ENCODE measurements at regions not wholly inside any gene's neighbourhood (a gene's known extent, or its start where the extent isn't known, plus 50 kb on each side); places are given as distances from the start of the nearest gene placed in this dataset.
"Not testable (repeated sequence)": the region's sequence is repeated elsewhere in the genome, so short reads cannot be mapped to it uniquely, and the experiment has no call there.

DNA sequence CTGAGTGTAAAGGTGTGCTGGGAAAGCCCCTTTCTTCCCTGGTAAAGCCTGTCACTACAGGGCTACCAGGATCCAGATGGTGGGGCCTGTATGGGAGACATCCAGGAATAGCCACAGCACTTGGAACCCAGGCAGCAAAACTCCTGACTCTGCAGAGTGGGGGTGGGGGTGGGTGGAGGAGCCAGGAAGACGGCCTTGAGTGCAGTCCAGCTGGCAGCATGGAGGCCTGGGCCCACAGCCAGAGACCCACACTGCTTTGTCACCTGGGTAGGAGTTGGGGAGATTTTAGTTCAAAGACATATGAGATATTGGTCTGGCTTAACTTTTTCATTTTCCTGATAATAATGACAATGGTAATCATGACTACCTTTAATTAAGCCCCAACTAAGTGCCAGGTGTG is 116.7 kb upstream of the MRPS22 start:
- in situ Hi-C loops (cut with HindIII; ENCODE audit: low sequenced_read_pairs), result no loop called here
- peak; percentile 2 for DNase-seq (ENCODE audit: low spot score)

DNA sequence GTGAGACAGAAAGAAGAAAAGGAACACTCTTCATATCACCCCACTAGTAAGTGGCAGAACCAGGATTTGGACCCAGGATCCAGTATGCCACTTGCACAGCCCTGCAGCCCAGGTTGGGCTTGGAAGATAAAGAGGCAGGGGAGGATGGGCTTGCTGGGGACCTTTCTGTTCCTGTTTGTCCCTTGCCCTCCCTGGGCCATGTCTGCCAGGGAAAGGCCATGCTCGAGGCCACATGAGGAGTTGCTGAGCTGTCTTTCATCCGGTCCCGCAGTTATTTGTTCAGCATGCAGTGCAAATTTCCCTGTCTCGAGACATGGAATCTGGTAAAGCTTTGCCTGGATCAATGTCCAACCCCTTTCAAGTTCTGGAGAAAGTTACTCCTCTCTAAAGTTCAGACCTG is 116.0 kb upstream of the MRPS22 start:
- in situ Hi-C loops (cut with HindIII; ENCODE audit: low sequenced_read_pairs), result no loop called here
- no peak for DNase-seq (ENCODE audit: low spot score)

DNA sequence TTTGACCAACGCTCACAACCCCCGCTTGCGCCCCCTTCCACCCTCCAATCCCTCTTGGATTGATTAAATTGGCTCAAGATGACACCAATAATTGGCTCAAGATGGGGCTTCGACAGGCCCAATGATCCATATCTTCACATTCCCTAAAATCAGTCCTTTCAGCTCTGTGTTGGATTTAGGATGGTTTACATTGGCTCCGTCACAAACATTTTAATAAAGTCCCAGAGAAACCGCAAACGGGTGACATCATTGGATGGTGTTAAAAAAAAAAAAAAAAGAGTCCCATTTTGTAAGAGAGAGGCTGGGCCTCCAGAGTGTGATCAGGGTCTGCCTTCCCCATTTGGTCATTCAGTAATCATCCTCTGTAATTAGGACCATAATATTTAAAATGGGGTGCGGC is 113.4 kb upstream of the MRPS22 start:
- in situ Hi-C loops (cut with HindIII; ENCODE audit: low sequenced_read_pairs), result no loop called here
- DNase-seq (ENCODE audit: low spot score), result no peak

DNA sequence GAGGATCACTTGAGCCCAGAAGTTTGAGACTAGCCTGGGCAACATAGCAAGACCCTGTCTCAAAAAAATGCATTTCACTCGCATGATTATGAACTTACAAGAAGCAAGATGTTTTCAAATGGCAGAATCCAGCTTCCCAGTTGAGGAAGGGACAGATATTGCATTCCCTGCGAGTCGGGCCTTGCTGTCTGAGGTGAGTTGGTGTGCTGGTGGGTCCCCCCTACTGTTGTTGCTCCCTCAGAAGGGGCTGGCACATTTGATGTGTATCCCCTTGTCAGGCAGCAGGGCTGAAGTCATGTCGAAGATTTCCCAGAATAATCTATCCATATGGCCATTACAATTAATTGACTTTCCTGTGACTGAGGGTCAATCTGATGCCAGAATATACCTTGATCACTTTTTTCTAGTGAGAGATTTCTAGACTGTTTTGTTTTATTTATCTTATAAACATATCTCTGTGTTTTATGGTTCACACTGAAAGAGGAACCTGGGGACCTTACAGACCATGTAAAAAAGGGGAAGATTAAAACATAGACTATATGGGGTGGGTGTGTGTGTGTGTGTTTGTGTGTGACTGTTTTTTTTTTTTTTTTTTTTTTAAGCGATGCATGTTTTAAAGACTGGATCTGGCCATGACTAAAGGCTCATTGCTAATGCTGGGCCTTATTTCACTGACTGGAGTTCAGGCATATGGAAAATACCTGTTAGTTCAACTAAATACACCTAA is 112.1 kb upstream of the MRPS22 start:
- in situ Hi-C loops (cut with HindIII; ENCODE audit: low sequenced_read_pairs), result no loop called here
- no peak for DNase-seq (ENCODE audit: low spot score)

DNA sequence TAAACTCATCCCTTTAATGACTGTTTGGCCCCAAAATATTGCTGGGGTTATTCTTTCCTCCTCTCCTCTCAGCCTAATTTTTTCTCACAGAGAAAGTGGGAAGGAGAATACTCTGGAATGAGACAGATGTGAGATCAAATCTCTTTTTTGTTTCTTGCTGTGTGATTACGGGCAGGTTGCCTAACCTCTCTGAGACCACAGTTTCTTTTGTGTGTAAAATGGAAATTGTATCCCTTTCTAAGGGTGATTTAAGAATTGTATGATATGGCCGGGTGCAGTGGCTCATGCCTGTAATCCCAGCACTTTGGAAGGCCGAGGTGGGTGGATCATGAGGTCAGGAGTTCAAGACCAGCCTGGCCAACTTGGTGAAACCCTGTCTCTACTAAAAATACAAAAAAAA is 111.5 kb upstream of the MRPS22 start:
- in situ Hi-C loops (cut with HindIII; ENCODE audit: low sequenced_read_pairs); DNase-seq (ENCODE audit: low spot score): not testable (repeated sequence)

DNA sequence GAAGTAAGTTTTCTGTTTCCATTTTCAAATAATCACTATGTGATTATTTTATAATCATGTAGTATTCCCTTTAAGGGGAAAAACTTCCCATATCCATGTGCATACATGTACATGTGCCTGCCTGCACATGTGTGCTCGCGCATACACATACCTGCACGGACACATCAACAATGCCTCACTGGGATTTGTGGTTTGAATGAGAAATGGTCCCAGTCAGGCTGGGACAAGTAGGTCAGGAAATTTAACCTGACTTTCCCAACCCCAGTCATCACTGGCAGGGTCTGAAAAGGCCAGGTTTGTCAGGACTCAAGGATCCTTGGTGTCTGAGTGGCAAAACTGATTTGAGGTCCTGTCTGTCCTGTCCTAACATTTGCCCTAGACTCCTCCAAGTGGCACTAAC is 109.3 kb upstream of the MRPS22 start:
- in situ Hi-C loops (cut with HindIII; ENCODE audit: low sequenced_read_pairs), result no loop called here
- DNase-seq (ENCODE audit: low spot score), result no peak

DNA sequence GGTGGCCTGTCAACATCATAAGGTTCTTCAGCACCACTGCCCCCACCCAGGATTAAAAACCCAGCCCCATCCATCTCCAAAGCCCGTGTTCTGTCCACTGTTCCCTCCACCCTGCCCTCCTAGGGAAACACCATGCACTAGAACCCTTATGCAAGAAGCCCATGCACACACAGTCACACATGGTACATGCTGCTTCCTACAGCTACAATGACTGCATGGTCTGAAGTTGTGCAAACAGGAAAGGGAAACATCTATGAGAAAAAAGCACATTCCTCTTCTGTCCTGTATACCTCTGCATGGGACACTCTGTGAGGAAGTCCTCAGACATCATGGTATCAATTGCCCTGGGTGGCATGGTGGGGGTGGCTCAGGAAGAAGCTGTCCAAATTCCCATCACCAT is 108.6 kb upstream of the MRPS22 start:
- DNase-seq (ENCODE audit: low spot score), result no peak
- in situ Hi-C loops (cut with HindIII; ENCODE audit: low sequenced_read_pairs), result no loop called here

DNA sequence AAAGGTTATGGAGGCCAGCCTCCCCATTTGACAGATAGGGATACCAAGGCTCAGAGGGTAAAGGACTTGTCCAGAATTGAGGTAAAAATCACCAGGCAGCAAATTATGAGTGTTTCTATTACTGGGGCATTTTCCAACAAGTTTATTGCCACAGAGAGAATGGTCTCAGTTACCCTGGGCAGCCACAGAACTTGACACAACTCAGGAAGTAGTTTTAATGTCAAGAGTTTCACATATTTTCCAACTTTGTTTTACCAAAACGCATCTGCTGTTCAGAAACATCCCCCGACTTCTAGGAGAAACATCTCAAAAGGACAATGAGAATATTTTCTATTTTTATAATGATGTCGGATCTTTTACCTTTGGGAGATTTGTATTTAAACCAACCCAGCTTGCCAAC is 107.5 kb upstream of the MRPS22 start:
- no peak for DNase-seq (ENCODE audit: low spot score)
- in situ Hi-C loops (cut with HindIII; ENCODE audit: low sequenced_read_pairs), result no loop called here

DNA sequence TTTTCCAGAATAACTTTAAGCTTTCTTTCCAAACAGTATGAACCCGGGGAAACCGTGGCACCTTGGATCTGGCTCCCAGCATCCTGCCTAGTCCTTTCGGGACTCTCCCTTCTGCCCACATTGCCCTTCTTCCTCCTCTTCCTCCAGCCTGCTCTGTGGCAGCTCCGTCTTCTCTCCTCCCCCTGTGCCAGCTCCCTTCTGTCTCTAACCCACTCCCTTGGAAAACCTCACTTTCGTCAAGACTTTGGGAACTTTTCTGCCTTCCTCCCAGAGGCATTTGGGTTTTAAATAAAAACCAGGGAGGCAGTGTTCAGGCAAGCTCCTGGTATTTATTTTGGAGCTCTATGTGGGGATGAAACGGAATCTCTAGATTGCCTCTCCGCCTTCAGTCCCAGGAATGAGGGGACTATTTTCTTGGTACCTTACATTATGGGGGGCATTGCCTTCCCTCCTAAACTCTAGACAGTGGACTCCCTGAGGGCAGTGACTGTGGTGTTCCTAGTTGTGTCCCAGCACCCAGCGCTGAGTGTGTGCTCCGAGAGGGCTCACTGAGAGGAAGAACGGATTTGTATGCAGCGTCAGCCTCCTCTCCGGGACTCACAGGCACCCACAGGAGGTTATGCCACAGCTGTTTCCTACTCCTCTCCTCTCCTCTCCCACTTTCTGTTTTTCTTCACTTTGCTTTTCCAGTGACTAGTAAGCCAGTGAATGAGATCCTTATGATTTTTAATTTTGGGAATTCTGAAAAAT is 105.4 kb upstream of the MRPS22 start:
- no peak for DNase-seq (ENCODE audit: low spot score)
- in situ Hi-C loops (cut with HindIII; ENCODE audit: low sequenced_read_pairs), result no loop called here

DNA sequence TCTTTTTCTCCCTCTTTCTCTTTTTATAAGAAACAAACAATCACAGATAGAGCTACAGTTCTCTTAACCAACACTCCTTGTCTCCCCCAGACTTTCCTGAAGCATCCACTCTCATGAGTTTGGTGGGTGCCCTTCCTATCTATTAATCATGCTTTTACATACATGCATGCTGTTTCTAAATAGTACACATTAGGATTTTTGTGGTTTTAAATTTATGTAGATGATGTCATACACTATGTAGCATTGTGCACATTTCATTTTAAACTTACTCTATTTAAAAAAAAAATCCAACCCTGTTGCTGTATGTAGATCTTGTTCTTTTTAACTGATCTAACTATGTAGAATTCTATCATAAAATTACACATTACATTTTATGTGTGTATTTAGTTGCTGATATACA is 104.3 kb upstream of the MRPS22 start:
- DNase-seq (ENCODE audit: low spot score), result no peak
- in situ Hi-C loops (cut with HindIII; ENCODE audit: low sequenced_read_pairs), result no loop called here

DNA sequence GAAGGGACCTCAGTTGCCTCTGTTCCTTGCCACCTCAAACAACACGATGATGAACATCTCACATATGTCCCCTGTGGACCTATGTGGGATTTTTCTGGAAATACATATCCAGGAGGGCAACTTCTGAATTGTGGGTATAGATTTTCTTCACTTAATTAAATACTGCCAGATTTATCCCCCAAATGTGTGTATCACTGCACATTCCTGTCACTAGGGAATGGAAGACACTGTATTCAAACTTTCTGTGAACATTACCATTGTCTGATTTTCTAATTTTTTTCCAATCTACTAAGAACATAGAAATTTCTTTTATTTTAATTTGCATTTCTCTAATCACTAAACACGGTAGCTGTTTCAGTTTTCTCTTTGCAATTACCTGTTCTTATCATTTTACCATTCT is 102.0 kb upstream of the MRPS22 start:
- in situ Hi-C loops (cut with HindIII; ENCODE audit: low sequenced_read_pairs), result no loop called here
- no peak for DNase-seq (ENCODE audit: low spot score)

DNA sequence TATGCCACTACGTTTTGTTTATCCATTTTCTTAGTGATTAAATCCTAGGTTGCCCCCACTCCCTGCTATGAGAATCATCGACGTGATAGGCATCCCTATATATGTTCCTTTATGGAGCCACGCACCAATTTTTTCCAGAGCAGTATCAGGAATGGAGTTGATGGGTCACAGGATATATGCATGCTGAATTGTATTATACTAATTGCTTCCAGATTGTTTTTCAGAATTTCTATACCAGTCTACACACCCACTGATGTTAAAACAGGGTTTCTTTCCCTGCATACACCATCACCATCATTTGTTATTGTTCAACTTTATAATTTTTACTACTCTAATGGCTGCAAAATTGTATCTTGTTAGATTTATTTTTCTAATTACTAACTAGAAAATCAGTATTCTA is 100.1 kb upstream of the MRPS22 start:
- in situ Hi-C loops (cut with HindIII; ENCODE audit: low sequenced_read_pairs), result no loop called here
- DNase-seq (ENCODE audit: low spot score), result no peak

DNA sequence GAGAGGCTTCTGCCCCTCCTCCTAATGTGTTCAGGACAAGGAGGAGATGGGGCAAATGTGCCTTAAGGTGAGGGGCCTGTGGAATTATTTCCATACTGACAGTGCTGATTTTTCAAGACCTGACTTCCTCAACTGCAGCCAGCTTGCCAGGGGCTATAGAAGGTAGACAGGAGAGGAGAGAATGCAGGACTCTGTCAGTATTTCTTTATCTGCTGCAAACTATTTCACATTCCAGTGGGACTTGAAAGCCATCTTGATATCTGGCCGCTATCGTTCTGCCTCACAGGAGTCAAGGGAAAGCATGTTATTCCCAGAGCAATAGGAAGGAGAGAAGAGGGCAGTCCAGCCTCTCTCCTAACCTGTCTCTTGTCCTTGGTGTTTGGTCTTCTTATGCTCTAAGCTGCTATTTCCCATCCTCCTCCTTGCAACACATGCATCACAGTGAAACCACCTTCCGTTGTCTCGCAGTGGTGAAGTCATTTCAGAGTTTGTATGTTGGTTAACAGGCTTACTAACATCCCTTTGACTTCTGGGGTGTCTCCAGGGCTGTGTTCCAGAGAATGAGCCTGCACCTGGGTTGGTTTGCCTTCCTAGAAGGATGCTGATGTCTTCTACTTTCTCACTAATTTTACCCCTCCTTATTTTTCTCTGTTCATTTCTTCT is 95.1 kb upstream of the MRPS22 start:
- in situ Hi-C loops (cut with HindIII; ENCODE audit: low sequenced_read_pairs), result no loop called here
- no peak for DNase-seq (ENCODE audit: low spot score)

DNA sequence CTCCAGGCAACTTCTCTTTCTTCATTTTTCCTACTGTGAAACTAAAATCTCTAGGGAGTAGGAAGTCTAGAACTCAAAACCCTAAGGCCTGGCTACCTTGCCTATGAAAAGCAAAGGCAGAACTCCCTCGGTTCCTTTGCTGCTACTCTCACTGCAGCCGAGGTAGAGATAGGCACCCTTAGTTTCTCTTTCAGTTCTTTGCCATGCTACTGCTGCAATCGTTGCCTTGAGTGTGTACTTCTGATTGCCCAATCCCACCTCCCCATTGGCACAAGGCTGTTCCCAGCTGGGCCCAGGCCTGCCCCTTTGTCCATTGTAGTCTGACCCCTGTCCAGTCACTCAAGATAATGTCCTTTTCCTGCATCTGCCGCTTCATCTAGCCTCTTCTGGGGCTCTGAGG is 92.3 kb upstream of the MRPS22 start:
- in situ Hi-C loops (cut with HindIII; ENCODE audit: low sequenced_read_pairs), result no loop called here
- no peak for DNase-seq (ENCODE audit: low spot score)

DNA sequence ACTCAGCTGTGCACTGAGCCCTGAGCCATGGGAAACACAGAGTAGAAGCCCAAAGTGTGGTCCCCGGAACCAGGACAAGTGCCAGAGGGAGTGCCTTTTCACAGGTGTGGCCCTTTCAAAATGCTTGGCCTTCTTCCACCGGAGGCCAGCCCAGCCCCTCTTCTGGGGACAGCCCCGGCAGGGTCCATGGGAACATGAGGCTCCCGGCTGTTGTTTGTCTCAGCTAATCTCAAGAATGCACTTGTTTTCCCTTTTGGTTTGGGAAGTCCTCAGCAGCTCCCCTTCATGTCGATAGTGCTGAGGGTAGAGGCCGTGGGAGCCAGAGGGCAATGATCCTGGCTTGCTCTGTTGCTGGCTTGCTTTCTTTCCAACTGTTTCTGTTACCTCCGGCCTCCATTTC is 91.1 kb upstream of the MRPS22 start:
- DNase-seq (ENCODE audit: low spot score), result no peak
- in situ Hi-C loops (cut with HindIII; ENCODE audit: low sequenced_read_pairs), result no loop called here

DNA sequence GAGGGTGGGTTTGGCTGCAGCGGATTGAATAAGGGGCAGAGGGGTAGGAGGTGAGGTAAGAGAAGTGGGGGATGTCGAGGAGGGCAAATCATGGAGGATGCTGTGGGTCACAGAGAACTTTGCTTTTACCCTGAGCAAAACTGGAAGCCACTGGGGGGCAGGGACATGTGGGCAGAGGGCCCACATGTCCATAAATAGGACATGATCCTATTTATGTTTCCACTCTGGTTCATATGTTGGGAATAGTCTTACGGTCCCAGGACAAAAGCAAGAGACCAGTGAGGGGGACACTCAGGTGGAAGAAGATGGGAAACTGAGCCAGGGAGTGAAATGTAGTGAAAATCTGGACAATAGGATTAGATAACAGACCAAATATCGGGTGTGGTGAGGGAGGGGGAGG is 85.5 kb upstream of the MRPS22 start:
- DNase-seq (ENCODE audit: low spot score), result no peak
- in situ Hi-C loops (cut with HindIII; ENCODE audit: low sequenced_read_pairs), result no loop called here

DNA sequence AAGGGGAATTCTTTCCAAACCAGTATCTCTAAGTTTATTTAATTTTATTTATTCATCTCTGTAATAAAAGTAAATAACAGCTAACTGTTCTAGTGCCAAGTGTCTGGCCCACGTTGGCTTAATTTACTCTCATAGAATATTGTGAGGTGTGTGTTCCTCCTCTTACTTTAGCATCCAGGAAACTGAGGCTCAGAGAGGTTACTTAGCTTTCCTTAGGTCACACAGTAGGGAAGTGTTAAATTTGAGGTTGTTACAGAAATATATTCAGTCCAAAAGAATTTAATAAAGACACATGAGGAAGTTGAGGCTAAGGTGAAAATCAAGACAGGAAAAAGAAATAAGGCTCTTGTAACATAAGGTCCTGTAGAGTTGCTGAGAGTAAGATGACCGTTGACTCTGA is 84.4 kb upstream of the MRPS22 start:
- DNase-seq (ENCODE audit: low spot score), result no peak
- in situ Hi-C loops (cut with HindIII; ENCODE audit: low sequenced_read_pairs), result no loop called here

DNA sequence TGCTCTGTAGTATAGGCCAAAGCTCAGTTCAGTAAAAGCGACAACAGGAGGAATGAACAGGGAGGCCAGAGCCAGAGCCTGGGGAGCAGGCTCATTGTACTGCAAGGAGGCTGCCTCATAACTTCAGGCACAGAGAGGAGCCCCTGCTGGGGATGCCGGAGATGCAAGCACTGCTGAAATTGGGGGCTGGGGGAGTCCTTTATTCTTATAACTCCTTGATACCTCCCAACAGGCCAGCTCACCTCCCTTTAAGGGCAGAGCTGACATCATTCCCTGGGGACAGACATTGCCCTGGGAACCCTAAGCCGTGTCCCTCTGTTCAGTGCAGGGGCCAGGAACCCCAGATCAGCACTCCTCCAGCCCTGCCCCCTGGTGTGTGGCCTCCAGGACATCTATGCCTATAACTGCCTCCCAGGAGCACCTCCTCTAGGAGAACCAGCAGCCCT is 83.8 kb upstream of the MRPS22 start:
- no peak for DNase-seq (ENCODE audit: low spot score)
- in situ Hi-C loops (cut with HindIII; ENCODE audit: low sequenced_read_pairs), result no loop called here

DNA sequence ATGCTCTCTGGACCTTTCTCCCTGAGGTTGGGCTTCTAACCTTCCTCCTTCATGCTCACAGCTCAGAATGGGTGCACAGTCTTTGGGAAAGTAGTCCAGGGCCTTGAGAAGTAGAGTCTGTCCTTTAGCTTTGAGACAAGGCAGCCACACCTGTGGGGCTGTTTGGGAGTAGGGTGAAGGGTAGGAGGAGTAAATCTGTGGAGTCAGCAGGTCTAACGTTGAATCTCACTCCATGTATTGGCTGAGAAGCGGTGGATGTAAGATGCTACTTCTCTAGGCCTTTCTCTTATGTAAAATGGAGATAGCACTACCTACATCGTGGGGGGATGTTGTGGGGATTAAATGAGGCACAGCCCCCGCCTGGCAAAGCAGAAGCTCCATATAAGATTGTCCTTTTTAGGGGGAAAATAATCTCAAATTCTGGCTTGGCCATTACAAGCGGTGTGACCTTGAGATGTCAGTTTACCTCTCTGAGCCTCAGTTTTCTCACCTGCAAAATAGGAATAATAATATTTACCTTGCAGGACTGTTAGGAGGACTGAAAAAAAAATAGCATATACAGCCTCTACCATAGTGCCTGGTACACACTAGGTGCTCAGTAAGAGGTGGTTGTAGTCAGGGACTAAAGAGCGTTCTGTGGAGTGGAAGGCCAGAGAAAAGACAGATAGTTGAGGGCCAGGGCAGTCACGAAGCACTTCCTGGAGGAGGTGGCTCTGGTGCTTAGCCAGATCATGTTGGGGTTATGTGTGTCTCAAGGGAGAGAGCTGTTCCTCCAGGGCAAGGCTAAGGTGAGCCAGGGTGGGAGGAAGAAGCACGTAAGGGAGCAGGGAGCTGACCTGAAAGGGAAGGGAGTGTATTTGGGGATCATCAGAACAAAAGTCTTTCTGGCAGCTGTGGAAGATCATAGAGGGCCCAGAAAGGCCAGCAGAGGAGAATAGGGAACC is 82.8 kb upstream of the MRPS22 start:
- in situ Hi-C loops (cut with HindIII; ENCODE audit: low sequenced_read_pairs), result no loop called here

More for the DNA sequence above, 82.8 kb upstream of the MRPS22 start:
- no peak for DNase-seq (ENCODE audit: low spot score)
